Breast epithelium (tissue), 3 donors: ENCODE measurements at regions not wholly inside any gene's neighbourhood (a gene's known extent, or its start where the extent isn't known, plus 50 kb on each side); places are given as distances from the start of the nearest gene placed in this dataset.

Source experiments
- CTCF ChIP-seq, 3 donors: fragments of 450-650 bp; IDR thresholded peaks; one replicate each; pipeline ENCODE4 v1.5.1; 2016 to 2017; ENCODE audit warnings: antibody characterized with exemption in 3 of 3, mild to moderate bottlenecking in 3 of 3, moderate library complexity in 3 of 3
- POLR2A ChIP-seq: fragments of 450-650 bp; IDR thresholded peaks from one replicate; pipeline ENCODE4 v1.6.1; 2016; ENCODE audit warnings: antibody characterized with exemption, mild to moderate bottlenecking, moderate library complexity
- POLR2AphosphoS5 ChIP-seq, 3 donors: sonication (generic); formaldehyde crosslinking; IDR thresholded peaks; one replicate each; pipeline ENCODE4 v1.6.1; 2017; ENCODE audit warnings: antibody characterized with exemption in 3 of 3

GRCh38 chr14:38078393-38078792 is 129.3 kb upstream of the SSTR1 start:
- TF ChIP-seq CTCF (IDR thresholded peaks at IDR 0.05) (no peak), POLR2AphosphoS5 (IDR thresholded peaks at IDR 0.05) (no peak), POLR2A (no peak)
